ENCODE measurements at regions not wholly inside any gene's neighbourhood (a gene's known extent, or its start where the extent isn't known, plus 50 kb on each side); places are given as distances from the start of the nearest gene placed in this dataset.
"Not testable (repeated sequence)": the region's sequence is repeated elsewhere in the genome, so short reads cannot be mapped to it uniquely, and the experiment has no call there.

GRCh38 chr13:24931450-24932251 is 164.3 kb upstream of the PABPC3 start:
- DNase-seq (ENCODE audit: low read depth), result no peak

DNA sequence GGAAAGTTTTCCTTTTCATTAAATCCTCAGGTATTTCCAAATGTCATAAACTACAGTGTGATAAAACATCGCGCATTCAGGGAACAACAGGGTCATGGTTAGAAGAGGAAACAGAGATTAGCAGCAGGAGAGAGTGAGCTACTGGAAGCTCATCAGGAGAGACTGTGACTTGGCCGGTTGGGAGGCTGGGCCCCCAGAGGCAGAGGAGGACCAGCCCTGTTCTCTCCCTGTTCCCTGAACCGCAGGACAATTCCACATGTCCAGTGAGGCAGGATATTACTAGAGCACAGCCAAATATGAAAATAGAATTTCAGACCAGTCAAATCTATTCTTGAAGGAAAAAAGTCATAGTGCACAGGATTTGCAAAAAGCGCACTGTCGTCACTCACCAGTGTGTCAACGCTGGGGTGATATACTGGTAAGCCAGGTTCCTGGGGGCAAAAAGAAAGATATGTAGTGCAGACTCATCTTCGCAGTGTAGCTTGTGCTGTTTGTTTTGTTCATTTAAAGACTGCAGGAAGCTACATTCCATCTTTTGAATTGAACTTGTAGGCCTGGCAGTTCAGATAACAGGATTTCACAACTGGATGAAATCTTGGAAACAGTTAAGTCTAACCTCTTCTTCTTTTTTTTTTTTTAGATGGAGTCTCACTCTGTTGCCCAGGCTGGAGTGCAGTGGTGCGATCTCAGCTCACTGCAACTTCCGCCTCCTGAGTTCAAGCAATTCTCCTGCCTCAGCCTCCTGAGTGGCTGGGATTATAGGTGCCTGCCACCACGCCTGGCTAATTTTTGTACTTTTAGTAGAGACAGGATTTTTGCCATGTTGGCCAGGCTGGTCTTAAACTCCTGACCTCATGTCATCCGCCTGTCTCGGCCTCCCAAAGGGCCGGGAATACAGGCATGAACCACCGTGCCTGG is 162.6 kb upstream of the PABPC3 start:
- DNase-seq (ENCODE audit: low read depth), result not testable (repeated sequence)

GRCh38 chr13:24934024-24934385 is 161.9 kb upstream of the PABPC3 start:
- not testable (repeated sequence) for DNase-seq (ENCODE audit: low read depth)

DNA sequence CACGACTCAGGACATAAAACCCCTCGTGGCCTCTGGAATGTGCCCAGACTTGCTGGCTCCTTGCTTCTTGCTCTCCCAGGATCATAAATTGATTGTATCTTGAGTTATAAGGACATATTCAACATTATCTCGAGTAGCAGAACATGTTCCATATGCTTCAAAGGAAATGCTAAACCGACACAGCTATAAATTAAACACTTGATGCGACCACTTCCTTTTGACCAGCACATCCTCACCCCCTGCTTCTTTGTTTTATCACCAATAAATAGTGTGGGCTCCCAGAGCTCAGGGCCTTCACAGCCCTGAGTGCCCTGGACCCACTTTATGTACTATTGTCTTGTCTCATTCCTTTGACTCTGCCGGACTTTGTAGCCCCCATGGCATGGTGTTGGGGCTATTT is 157.0 kb upstream of the PABPC3 start:
- no peak for DNase-seq (ENCODE audit: low read depth)

DNA sequence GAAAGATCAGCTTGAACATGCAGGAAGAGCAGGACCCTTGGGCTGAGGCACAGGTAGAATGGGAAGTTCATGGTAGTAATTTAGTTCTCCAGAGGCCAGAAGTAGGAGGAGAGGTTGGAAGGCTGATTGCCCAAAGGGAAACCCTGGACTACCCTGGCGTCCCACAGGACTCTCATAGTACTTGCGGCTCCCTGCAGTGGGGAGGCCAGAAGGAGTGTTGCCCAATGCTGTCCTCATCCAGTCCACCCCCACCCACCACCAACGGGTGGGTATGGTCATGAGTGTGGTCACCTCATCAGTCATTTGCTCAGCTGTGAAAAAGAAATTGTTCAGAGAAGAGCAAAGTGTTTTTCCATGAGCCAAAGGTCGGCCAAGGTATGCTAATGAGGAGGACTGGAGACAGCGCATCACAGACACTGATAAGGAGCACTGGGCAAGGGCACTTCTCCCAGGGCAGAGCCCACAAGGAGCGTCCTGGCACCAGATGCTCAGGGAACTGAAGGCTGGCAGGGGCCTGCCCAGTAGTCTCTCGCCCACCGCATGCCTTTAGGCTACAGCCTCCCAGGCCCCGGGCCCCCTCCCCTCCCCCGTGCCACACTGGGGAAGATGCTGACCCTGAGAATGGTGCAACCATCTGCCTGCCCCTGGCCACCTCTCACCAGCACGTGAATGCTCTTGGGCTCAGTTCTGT is 154.8 kb upstream of the PABPC3 start:
- not testable (repeated sequence) for DNase-seq (ENCODE audit: low read depth)

DNA sequence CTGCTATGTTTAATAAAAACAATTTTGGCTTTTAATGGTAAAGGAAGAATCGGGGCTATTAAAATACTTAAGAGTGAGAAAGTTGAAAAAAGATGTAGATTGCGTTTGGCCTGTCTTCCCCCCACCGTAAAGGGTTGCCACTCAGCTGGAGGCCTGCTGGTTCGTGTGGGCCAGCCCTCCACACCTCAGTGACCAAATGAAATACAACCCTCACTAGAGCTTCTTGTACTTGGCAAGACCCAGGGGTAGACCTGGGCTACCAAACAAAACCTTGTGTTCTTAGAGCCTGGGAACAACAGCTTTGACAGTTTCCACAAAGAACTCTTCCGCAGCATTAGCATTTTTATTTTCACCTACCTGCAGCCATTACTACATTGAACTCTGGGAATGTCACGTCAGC is 152.8 kb upstream of the PABPC3 start:
- no peak for DNase-seq (ENCODE audit: low read depth)

GRCh38 chr13:24944073-24944472 is 151.9 kb upstream of the PABPC3 start:
- DNase-seq (ENCODE audit: low read depth), result not testable (repeated sequence)

DNA sequence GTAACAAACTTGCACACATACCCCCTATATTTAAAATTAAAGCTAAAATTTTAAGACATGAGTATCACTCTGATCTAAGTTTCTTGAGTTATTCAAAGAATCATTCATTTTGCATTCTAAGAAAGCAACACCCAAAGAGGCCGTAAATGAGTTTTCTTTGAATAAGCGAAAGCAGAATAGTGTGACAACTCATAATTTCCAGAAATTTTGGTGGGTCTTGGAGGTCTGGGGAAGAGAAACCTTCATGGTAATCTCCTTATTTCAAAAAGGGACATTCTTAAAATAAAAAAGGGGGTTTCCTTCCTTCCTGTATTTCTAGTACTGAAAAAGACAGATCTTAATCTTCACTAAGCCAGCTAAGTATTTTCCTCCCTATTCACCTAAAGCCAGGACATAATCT is 147.0 kb upstream of the PABPC3 start:
- DNase-seq (ENCODE audit: low read depth), result not testable (repeated sequence)

DNA sequence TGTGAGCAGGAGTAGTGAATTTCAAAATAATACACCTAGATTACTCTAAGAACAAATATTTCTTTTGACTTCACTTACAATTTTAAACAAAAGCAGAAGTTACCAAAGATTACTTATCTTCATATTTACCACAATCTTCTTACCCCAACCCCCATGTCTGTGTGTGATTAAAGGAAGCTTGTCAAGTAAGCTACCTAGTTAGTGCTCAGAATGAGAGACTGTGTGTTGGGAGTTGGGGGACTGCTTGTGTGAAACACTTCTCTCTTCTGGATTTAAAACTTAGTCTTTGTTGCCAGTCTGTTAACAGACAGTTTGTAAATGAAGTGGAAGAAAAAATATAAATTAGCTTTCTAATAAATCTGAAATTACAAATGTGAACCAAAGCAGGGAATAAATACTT is 145.3 kb upstream of the PABPC3 start:
- not testable (repeated sequence) for DNase-seq (ENCODE audit: low read depth)

- DNase-seq (ENCODE audit: low read depth), result not testable (repeated sequence)
These were observed 128.0 kb upstream of the PABPC3 start for GRCh38 chr13:24967970-24968369.

GRCh38 chr13:24968416-24968815 is 127.5 kb upstream of the PABPC3 start:
- not testable (repeated sequence) for DNase-seq (ENCODE audit: low read depth)

DNA sequence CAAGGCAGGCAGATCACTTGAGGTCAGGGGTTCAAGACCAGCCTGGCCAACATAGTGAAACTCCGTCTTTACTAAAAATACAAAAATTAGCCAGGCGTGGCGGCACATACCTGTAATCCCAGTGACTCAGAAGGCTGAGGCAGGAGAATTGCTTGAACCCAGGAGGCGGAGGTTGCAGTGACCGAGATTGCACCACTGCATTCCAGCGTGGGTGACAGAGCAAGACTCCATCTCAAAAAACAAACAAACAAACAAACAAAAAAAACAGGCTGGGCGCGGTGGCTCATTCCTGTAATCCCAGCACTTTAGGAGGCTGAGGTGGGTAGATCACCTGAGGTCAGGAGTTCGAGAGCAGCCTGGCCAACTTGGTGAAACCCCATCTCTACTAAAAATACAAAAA is 122.8 kb upstream of the PABPC3 start:
- not testable (repeated sequence) for DNase-seq (ENCODE audit: low read depth)

- not testable (repeated sequence) for DNase-seq (ENCODE audit: low read depth)
These were observed 114.6 kb upstream of the PABPC3 start for GRCh38 chr13:24981181-24981803.

DNA sequence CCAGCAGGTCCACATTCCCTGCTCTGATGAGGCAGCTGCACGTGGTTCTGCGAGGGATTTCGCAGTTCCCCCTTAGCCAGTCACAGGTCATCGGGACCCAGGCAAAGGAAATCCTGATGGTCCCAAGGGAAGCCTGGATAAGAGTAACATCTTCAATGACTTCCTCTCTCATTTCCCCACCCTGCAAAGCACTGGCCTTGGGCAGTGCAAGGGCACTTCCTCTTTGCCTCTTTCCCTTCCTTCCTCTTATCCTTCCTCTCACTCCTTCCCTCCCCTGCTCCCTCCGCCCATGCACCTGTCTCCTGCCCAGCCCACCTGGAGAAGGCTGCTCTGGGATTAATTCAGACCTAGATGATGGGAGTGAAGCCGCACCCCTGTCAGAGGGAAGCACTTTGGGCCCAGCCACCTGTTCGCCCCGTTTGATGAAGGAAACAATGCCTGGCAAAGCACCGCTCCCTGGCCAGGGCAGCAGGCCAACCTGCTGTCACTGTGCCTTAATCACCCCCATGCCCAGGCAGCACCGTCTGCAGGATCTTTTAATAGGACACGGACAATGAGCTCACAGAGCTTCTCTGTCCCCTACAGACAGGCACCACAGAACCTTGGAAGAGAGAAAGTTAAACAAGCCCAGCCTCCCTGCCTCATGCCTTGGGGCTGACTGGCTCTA is 113.5 kb upstream of the PABPC3 start:
- DNase-seq (ENCODE audit: low read depth), result no peak

- DNase-seq (ENCODE audit: low read depth), result no peak
These were observed 112.8 kb upstream of the PABPC3 start for GRCh38 chr13:24983094-24983493.

GRCh38 chr13:24984134-24984533 is 111.8 kb upstream of the PABPC3 start:
- DNase-seq (ENCODE audit: low read depth), result no peak

- no peak for DNase-seq (ENCODE audit: low read depth)
These were observed 110.8 kb upstream of the PABPC3 start for GRCh38 chr13:24985107-24985506.

DNA sequence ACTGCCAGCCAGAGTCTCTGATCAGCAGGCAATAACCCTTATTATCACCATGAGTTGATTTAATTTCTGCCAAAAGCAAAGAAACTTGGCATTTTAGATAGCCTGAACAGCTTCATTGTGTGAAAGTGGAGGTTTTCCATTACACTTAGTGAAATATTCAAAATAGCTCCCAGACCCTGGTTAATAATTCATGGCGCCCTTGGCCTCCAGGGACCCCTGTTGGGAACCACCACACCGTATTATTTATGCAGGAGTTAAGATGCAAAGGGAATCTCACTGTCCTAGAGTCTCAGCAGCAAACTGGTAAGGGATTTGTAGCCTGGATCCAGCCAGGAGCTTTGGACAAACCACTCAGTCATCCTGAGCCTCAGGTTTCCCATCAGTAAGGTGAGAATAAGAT is 110.0 kb upstream of the PABPC3 start:
- DNase-seq (ENCODE audit: low read depth), result no peak

- DNase-seq (ENCODE audit: low read depth), result no peak
These were observed 109.1 kb upstream of the PABPC3 start for GRCh38 chr13:24986826-24987225.

DNA sequence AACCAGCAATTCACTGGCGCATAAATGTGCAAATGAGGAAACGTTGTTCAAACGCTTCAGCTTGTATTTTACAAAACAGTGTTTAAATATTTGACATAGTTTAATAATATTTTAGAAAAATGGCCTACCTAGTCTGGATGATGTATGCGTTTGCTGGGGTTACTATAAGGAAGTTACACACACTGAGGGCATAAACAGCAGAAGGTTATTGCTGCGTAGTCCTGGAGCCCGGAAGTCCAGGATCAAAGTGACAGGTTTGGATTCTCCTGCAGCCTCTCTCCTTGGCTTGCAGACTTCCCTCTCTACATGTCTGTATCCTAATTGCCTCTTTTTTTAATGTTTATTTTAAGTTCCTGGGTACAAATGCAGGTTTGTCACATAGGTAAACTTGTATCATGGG is 106.0 kb upstream of the PABPC3 start:
- DNase-seq (ENCODE audit: low read depth), result not testable (repeated sequence)

GRCh38 chr13:24992946-24993345 is 103.0 kb upstream of the PABPC3 start:
- not testable (repeated sequence) for DNase-seq (ENCODE audit: low read depth)

All from activated T-cell treated with anti-CD3 and anti-CD28 coated beads for 24 hours (primary cell).